ENCODE measurements at regions not wholly inside any gene's neighbourhood (a gene's known extent, or its start where the extent isn't known, plus 50 kb on each side); places are given as distances from the start of the nearest gene placed in this dataset.

DNA sequence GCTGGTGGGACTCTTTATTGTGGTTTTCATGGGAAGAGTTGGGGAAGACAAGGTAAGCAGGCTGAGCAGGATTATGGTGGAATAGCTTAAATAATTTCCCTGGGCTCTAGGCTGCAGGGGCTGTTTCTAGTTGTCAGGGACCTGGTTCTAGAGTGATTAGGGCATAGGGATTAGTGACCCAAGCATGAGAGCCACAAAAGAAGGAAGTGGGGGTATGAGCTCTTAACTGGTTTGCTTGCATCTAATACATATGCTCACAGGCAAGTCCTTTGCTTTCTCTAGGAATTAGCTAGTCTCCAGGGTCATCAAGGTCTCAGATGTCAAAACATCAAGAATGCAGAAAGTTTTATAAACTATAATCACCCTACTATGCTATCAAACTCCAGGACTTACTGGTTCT is 67.5 kb upstream of the NRN1 start:
- TF ChIP-seq POLR2AphosphoS5 (IDR thresholded peaks at IDR 0.05; ENCODE audit: low read depth, low read length), result no peak
- TF ChIP-seq POLR2A (IDR thresholded peaks at IDR 0.05; ENCODE audit: low read depth, low read length), result no peak
- TF ChIP-seq SPI1 (IDR thresholded peaks at IDR 0.05; ENCODE audit: low read depth, low read length), result 0 out of 2 replicates have a peak, but pooled peaks have one; percentile 8

All from GM12891 (cell line).